ENCODE measurements at regions not wholly inside any gene's neighbourhood (a gene's known extent, or its start where the extent isn't known, plus 50 kb on each side); places are given as distances from the start of the nearest gene placed in this dataset.
"Not testable (repeated sequence)": the region's sequence is repeated elsewhere in the genome, so short reads cannot be mapped to it uniquely, and the experiment has no call there.

DNA sequence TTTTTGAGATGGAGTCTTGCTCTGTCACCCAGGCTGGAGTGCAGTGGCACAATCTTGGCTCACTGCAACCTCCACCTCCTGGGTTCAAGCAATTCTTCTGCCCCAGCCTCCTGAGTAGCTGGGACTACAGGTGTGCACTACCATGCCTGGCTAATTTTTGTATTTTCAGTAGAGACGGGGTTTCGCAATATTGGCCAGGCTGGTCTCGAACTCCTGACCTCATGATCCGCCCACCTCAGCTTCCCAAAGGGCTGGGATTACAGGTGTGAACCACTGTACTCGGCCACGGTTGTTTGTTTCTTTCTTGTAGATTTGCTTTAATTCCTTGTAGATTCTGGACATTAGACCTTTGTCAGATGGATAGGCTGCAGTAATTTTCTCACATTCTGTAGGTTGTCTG lies 278.5 kb upstream of the FAT1 start:
- H2AK5ac ChIP-seq (ENCODE audit: low read depth, low read length); H4K8ac ChIP-seq (ENCODE audit: low read depth in 2 of 2, low read length in 2 of 2); H3K18ac ChIP-seq (ENCODE audit: low read depth, low read length); H3K4me1 ChIP-seq (ENCODE audit: control insufficient read depth, insufficient read depth, low read length); H4K20me1 ChIP-seq (ENCODE audit: insufficient read depth, low read length); intact Hi-C loops (cut with micrococcal nuclease); ATAC-seq (ENCODE audit: low read depth); H3K56ac ChIP-seq (ENCODE audit: extremely low read depth, insufficient read depth, low read length); dilution Hi-C loops (cut with HindIII; ENCODE audit: low sequenced_read_pairs, unreplicated experiment); H2BK5ac ChIP-seq (ENCODE audit: low read depth, low read length, poor library complexity, severe bottlenecking); H3K27ac ChIP-seq (ENCODE audit: insufficient read depth, low read length); POLR2A ChIA-PET (ENCODE audit: unreplicated experiment); H3K14ac ChIP-seq (replicated peaks; ENCODE audit: low read depth, low read length); H2AK9ac ChIP-seq (replicated peaks; ENCODE audit: low read depth, low read length, poor library complexity); DNase-seq; H2BK120ac ChIP-seq (ENCODE audit: low read depth, low read length); H4K91ac ChIP-seq (ENCODE audit: insufficient read depth, low read depth, low read length); H2AFZ ChIP-seq (replicated peaks; ENCODE audit: low read length, poor library complexity); H3K27me3 ChIP-seq (ENCODE audit: control insufficient read depth, insufficient read depth, low read length); H3K4me2 ChIP-seq (ENCODE audit: low read depth, low read length); H3K9me1 ChIP-seq (ENCODE audit: insufficient read depth, low read length); H4K5ac ChIP-seq (ENCODE audit: low read depth, low read length); H2BK15ac ChIP-seq (ENCODE audit: low read depth, low read length); H3K4me3 ChIP-seq (ENCODE audit: insufficient read depth, low read depth, low read length); in situ Hi-C loops (cut with MboI; ENCODE audit: low sequenced_read_pairs); H3K4ac ChIP-seq (ENCODE audit: low read depth, low read length); H3K9ac ChIP-seq (ENCODE audit: low read depth, low read length); BruUV-seq (replicated peaks); H3K79me1 ChIP-seq (ENCODE audit: low read depth in 1 of 2, low read length in 2 of 2); H3K23ac ChIP-seq (ENCODE audit: low read depth, low read length); H3K9me3 ChIP-seq (ENCODE audit: control insufficient read depth, insufficient read depth, low read length); H2BK20ac ChIP-seq (ENCODE audit: low read depth, low read length); H3K36me3 ChIP-seq (ENCODE audit: control insufficient read depth, insufficient read depth, low read length): not testable (repeated sequence)
- no CpG with 5 or more reads among the region's 6 CpGs for WGBS, 2 experiments (ENCODE audit: extremely low coverage in 2 of 2, insufficient read length in 1 of 2)
- CTCF ChIA-PET = interaction anchor here (0.6 kb wide), 1 partner anchor 286 kb away, joined by 4 read pairs; no protein-coding TSS in a partner anchor
- TF ChIP-seq CEBPB (IDR thresholded peaks at IDR 0.05; ENCODE audit: low read depth, low read length) = peak; percentile 17; the same call in 1 of the 2 replicates
